GM12878 (cell line): ENCODE measurements at regions not wholly inside any gene's neighbourhood (a gene's known extent, or its start where the extent isn't known, plus 50 kb on each side); places are given as distances from the start of the nearest gene placed in this dataset.

ENCODE experiments used
- ATAC-seq: fragments of 200-7000 bp; cut with Tn5 transposase; 3 replicates; pipeline ENCODE4 v1.9.1; 2020; ENCODE audit warnings: mild to moderate bottlenecking, moderate library complexity
- BruUV-seq: library from RNA; stranded (reverse); fragments of 400-500 nt; replicated peaks from 2 replicates; lab custom pipeline; 2021; lab: Mats Ljungman, UMichigan
- CTCF ChIA-PET: fragments of 300-600 bp; sonication (Branson Sonifier 250); formaldehyde crosslinking; extraction: SDS; loops from one replicate; lab custom pipeline; 2021; ENCODE audit warnings: inconsistent platforms; lab: Yijun Ruan, JAX
- POLR2A ChIA-PET: fragments of 350-600 bp; formaldehyde crosslinking; extraction: SDS; loops from one replicate; lab custom pipeline; 2021; ENCODE audit warnings: inconsistent platforms; lab: Charles Lee
- RAD21 ChIA-PET: fragments of 300-600 bp; sonication (Branson Sonifier 250); formaldehyde crosslinking; loops from one replicate; lab custom pipeline; 2023; ENCODE audit warnings: antibody characterized with exemption; ENCODE audit not compliant: unreplicated experiment; lab: Charles Lee
- SMC1A ChIA-PET: fragments of 300-600 bp; sonication (Branson Sonifier 250); formaldehyde crosslinking; loops from one replicate; lab custom pipeline; 2023; ENCODE audit not compliant: unreplicated experiment, uncharacterized antibody; lab: Charles Lee
- DNase-seq: peaks from one replicate; pipeline ENCODE4 v3.0.0-alpha.2; 2011; ENCODE audit warnings: low read depth, low spot score
- FAIRE-seq: peaks from 3 replicates; lab custom pipeline; 2011; peaks lifted over from hg19 to GRCh38; lab: Jason Lieb, UNC
- H2AFZ ChIP-seq: 2 replicates; pipeline ENCODE4 v1.6.0; 2011; ENCODE audit warnings: low read depth, low read length, control low read depth; ENCODE audit not compliant: control insufficient read depth
- H3K27ac ChIP-seq: 2 replicates; pipeline ENCODE4 v1.5.1; 2011; ENCODE audit warnings: control low read depth; ENCODE audit not compliant: control insufficient read depth, insufficient read depth
- H3K27me3 ChIP-seq, 2 experiments: replicated peaks in 1 of 2; 2 replicates each; pipeline versions ENCODE4 v1.6.0 to v1.6.1; 2011; ENCODE audit warnings: low read length in 1 of 2; ENCODE audit not compliant: control insufficient read depth in 2 of 2, insufficient read depth in 2 of 2
- H3K36me3 ChIP-seq, 2 experiments: 2 replicates each; pipeline ENCODE4 v1.5.1; 2011; ENCODE audit warnings: low read length in 1 of 2; ENCODE audit not compliant: control insufficient read depth in 2 of 2, insufficient read depth in 2 of 2
- H3K4me1 ChIP-seq: 2 replicates; pipeline ENCODE4 v1.6.1; 2011; ENCODE audit warnings: mild to moderate bottlenecking, low read length, moderate library complexity, mixed read lengths; ENCODE audit not compliant: control insufficient read depth, insufficient read depth
- H3K4me2 ChIP-seq: 2 replicates; pipeline ENCODE4 v1.6.0; 2011; ENCODE audit warnings: control low read depth; ENCODE audit not compliant: control insufficient read depth, insufficient read depth
- H3K4me3 ChIP-seq: fragments of 200-600 bp; sonication (generic); 2 replicates; pipeline ENCODE4 v1.5.1; 2016
- H3K79me2 ChIP-seq: 2 replicates; pipeline ENCODE4 v1.6.0; 2011; ENCODE audit warnings: low read length; ENCODE audit not compliant: control insufficient read depth, insufficient read depth
- H3K9ac ChIP-seq: 2 replicates; pipeline ENCODE4 v1.8.0; 2011; ENCODE audit warnings: low read length, control low read depth, mixed read lengths; ENCODE audit not compliant: control insufficient read depth, insufficient read depth
- H3K9me3 ChIP-seq: replicated peaks from 3 replicates; pipeline ENCODE4 v1.5.1; 2011; ENCODE audit warnings: mild to moderate bottlenecking, low read length; ENCODE audit not compliant: control insufficient read depth, insufficient read depth
- H4K20me1 ChIP-seq: 2 replicates; pipeline ENCODE4 v1.6.0; 2011; ENCODE audit not compliant: control insufficient read depth, insufficient read depth
- ATF7 ChIP-seq: fragments of 450-650 bp; IDR thresholded peaks from 2 replicates; pipeline ENCODE4 v1.6.1; 2016; ENCODE audit warnings: low read depth, mild to moderate bottlenecking
- BCL11A ChIP-seq: IDR thresholded peaks from 2 replicates; pipeline ENCODE4 v1.6.1; 2011; ENCODE audit warnings: low read depth, low read length
- EED ChIP-seq: sonication (generic); IDR thresholded peaks from 2 replicates; pipeline ENCODE4 v1.6.1; 2016; ENCODE audit warnings: antibody characterized with exemption, low read depth
- KLF5 ChIP-seq: fragments of 450-650 bp; IDR thresholded peaks from 2 replicates; pipeline ENCODE4 v1.6.1; 2014; ENCODE audit warnings: mild to moderate bottlenecking; ENCODE audit not compliant: partially characterized antibody
- MEF2A ChIP-seq: IDR thresholded peaks from 2 replicates; pipeline ENCODE4 v1.6.1; 2011; ENCODE audit warnings: low read depth, mild to moderate bottlenecking, low read length, moderate library complexity; ENCODE audit not compliant: insufficient read depth
- MTA3 ChIP-seq: IDR thresholded peaks from 2 replicates; pipeline ENCODE4 v1.6.1; 2012; ENCODE audit warnings: low read length, inconsistent platforms, borderline replicate concordance
- NBN ChIP-seq: fragments of 450-650 bp; IDR thresholded peaks from 2 replicates; pipeline ENCODE4 v1.6.1; 2016
- NR2C1 ChIP-seq: fragments of 450-650 bp; IDR thresholded peaks from 2 replicates; pipeline ENCODE4 v1.6.1; 2017; ENCODE audit warnings: antibody characterized with exemption, mild to moderate bottlenecking, moderate library complexity
- POU2F2 ChIP-seq: IDR thresholded peaks from 3 replicates; pipeline ENCODE4 v1.6.1; 2011; ENCODE audit warnings: low read depth, mild to moderate bottlenecking, low read length, borderline replicate concordance
- RB1 ChIP-seq: fragments of 450-650 bp; formaldehyde crosslinking; IDR thresholded peaks from 2 replicates; pipeline ENCODE4 v1.6.1; 2017; ENCODE audit warnings: mild to moderate bottlenecking, borderline replicate concordance
- RELA ChIP-seq: fragments of 450-650 bp; IDR thresholded peaks from 2 replicates; pipeline ENCODE4 v1.8.0; 2014; ENCODE audit warnings: borderline replicate concordance; ENCODE audit not compliant: partially characterized antibody
- SIX5 ChIP-seq: IDR thresholded peaks from 2 replicates; pipeline ENCODE4 v1.6.1; 2011; ENCODE audit warnings: mild to moderate bottlenecking, low read depth, low read length, moderate library complexity; ENCODE audit not compliant: severe bottlenecking
- TBL1XR1 ChIP-seq: IDR thresholded peaks from 2 replicates; pipeline ENCODE4 v1.6.1; 2012; ENCODE audit warnings: low read depth, low read length, improper control_type of control experiment
- TCF3 ChIP-seq: IDR thresholded peaks from 2 replicates; pipeline ENCODE4 v1.6.1; 2012; ENCODE audit warnings: low read depth, mild to moderate bottlenecking, low read length, borderline replicate concordance; ENCODE audit not compliant: insufficient read depth
- ZNF207 ChIP-seq: fragments of 450-650 bp; IDR thresholded peaks from 2 replicates; pipeline ENCODE4 v1.6.1; 2014; ENCODE audit warnings: antibody characterized with exemption, mild to moderate bottlenecking, borderline replicate concordance
- ZNF592 ChIP-seq: fragments of 450-650 bp; IDR thresholded peaks from 2 replicates; pipeline ENCODE4 v1.6.1; 2017; ENCODE audit warnings: mild to moderate bottlenecking, moderate library complexity
- WGBS: methylation state at CpG from one replicate; pipeline ENCODE4 v1.1.6; 2016; ENCODE audit warnings: low lambda C conversion rate; ENCODE audit not compliant: insufficient replicate concordance, insufficient coverage; ENCODE audit errors: missing lambda C conversion rate; 5-methylcytosine and 5-hydroxymethylcytosine counted together
- in situ Hi-C: fragments of 300-500 bp; cut with MboI; formaldehyde crosslinking; loops from 9 replicates; pipeline ENCODE4 v1.14.3; 2018; ENCODE audit warnings: mixed read lengths
- intact Hi-C: fragments of 100-400 bp; cut with micrococcal nuclease; formaldehyde crosslinking; loops from one replicate; pipeline ENCODE4 v1.14.2; 2022; ENCODE audit not compliant: unreplicated experiment
- TF ChIP-seq, protein P1 (sequence below): fragments of 450-650 bp; IDR thresholded peaks from 2 replicates; pipeline ENCODE4 v1.6.1; 2017; ENCODE audit warnings: mild to moderate bottlenecking, moderate library complexity

GRCh38 chr20:7305976-7306375 is 538.5 kb downstream of the BMP2 start:
- TF ChIP-seq ZNF592 (no peak), NBN (no peak), RB1 (no peak), POU2F2 (no peak), ZNF207 (no peak), SIX5 (no peak), TBL1XR1 (no peak), TCF3 (no peak), ATF7 (no peak), EED (no peak), RELA (no peak), NR2C1 (no peak), MEF2A (no peak), MTA3 (no peak), KLF5 (no peak), BCL11A (no peak)
- TF ChIP-seq, protein P1, sequence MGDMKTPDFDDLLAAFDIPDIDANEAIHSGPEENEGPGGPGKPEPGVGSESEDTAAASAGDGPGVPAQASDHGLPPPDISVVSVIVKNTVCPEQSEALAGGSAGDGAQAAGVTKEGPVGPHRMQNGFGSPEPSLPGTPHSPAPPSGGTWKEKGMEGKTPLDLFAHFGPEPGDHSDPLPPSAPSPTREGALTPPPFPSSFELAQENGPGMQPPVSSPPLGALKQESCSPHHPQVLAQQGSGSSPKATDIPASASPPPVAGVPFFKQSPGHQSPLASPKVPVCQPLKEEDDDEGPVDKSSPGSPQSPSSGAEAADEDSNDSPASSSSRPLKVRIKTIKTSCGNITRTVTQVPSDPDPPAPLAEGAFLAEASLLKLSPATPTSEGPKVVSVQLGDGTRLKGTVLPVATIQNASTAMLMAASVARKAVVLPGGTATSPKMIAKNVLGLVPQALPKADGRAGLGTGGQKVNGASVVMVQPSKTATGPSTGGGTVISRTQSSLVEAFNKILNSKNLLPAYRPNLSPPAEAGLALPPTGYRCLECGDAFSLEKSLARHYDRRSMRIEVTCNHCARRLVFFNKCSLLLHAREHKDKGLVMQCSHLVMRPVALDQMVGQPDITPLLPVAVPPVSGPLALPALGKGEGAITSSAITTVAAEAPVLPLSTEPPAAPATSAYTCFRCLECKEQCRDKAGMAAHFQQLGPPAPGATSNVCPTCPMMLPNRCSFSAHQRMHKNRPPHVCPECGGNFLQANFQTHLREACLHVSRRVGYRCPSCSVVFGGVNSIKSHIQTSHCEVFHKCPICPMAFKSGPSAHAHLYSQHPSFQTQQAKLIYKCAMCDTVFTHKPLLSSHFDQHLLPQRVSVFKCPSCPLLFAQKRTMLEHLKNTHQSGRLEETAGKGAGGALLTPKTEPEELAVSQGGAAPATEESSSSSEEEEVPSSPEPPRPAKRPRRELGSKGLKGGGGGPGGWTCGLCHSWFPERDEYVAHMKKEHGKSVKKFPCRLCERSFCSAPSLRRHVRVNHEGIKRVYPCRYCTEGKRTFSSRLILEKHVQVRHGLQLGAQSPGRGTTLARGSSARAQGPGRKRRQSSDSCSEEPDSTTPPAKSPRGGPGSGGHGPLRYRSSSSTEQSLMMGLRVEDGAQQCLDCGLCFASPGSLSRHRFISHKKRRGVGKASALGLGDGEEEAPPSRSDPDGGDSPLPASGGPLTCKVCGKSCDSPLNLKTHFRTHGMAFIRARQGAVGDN = no peak
- Histone ChIP-seq H3K79me2 (no peaks in the 10 kb centered on the region), H3K9ac (no peak overlapping the region), H4K20me1 (no peaks in the 10 kb centered on the region), H2AFZ (no peak overlapping the region), H3K27ac (no peak overlapping the region), H3K36me3 (no peaks in the 10 kb centered on the region), H3K9me3 (no peaks in the 10 kb centered on the region), H3K4me3 (no peak overlapping the region), H3K4me1 (no peaks in the 10 kb centered on the region), H3K4me2 (no peak overlapping the region), H3K27me3 (no peaks in the 10 kb centered on the region)
- 13% methylated on average over 4 of the region's 4 CpGs for WGBS
- ChIA-PET CTCF (no interaction called here), SMC1A (no interaction called here), POLR2A (no interaction called here), RAD21 (interaction anchor here (1.0 kb wide), 1 partner anchor 70 kb away, joined by 4 read pairs; no protein-coding TSS in a partner anchor)
- intact Hi-C loops = no loop called here
- ATAC-seq (no peak), FAIRE-seq (no peak), DNase-seq (no peak)
- BruUV-seq = no TSS peak
- in situ Hi-C loops = no loop called here
